OCI-LY1 (cell line): ENCODE measurements at regions not wholly inside any gene's neighbourhood (a gene's known extent, or its start where the extent isn't known, plus 50 kb on each side); places are given as distances from the start of the nearest gene placed in this dataset.

ENCODE experiments used
- H2AFZ ChIP-seq: fragments of 200-600 bp; sonication (generic), shearing (Covaris generic); 2 replicates; pipeline ENCODE4 v1.6.0; 2014; ENCODE audit warnings: antibody characterized with exemption, mild to moderate bottlenecking, low read length
- H3F3A ChIP-seq: fragments of 200-600 bp; sonication (generic), shearing (Covaris generic); 2 replicates; pipeline ENCODE4 v1.6.0; 2014; ENCODE audit warnings: mild to moderate bottlenecking, antibody characterized with exemption, low read length, moderate library complexity; ENCODE audit not compliant: insufficient read depth
- H3K27ac ChIP-seq: fragments of 200-600 bp; sonication (generic); 2 replicates; pipeline ENCODE4 v1.5.1; 2014; ENCODE audit warnings: low read length, mixed run types, mild to moderate bottlenecking, low read depth; ENCODE audit not compliant: poor library complexity, severe bottlenecking
- H3K27me3 ChIP-seq: fragments of 200-600 bp; sonication (generic); 2 replicates; pipeline ENCODE4 v1.6.0; 2014; ENCODE audit warnings: antibody characterized with exemption, mild to moderate bottlenecking, low read length, moderate library complexity; ENCODE audit not compliant: insufficient read depth
- H3K36me3 ChIP-seq: fragments of 200-600 bp; sonication (generic); 2 replicates; pipeline ENCODE4 v1.6.1; 2014; ENCODE audit warnings: mild to moderate bottlenecking, antibody characterized with exemption, low read length, moderate library complexity, mixed read lengths; ENCODE audit not compliant: insufficient read depth
- H3K4me1 ChIP-seq: fragments of 200-600 bp; sonication (generic); 2 replicates; pipeline ENCODE4 v1.5.1; 2014; ENCODE audit warnings: mild to moderate bottlenecking, low read length, moderate library complexity; ENCODE audit not compliant: insufficient read depth, severe bottlenecking
- H3K4me2 ChIP-seq: fragments of 200-600 bp; sonication (generic), shearing (Covaris generic); 2 replicates; pipeline ENCODE4 v1.6.1; 2014; ENCODE audit warnings: low read length
- H3K4me3 ChIP-seq: fragments of 200-600 bp; sonication (generic); 2 replicates; pipeline ENCODE4 v1.5.1; 2014; ENCODE audit warnings: low read length, low read depth, mild to moderate bottlenecking, mixed read lengths; ENCODE audit not compliant: poor library complexity, severe bottlenecking
- H3K79me2 ChIP-seq: fragments of 200-600 bp; shearing (Covaris generic); 2 replicates; pipeline ENCODE4 v1.6.1; 2016; ENCODE audit warnings: mixed run types, low read length, mixed read lengths; ENCODE audit not compliant: insufficient read depth
- H3K9ac ChIP-seq: fragments of 200-600 bp; sonication (generic), shearing (Covaris generic); 2 replicates; pipeline ENCODE4 v1.6.1; 2014; ENCODE audit warnings: mild to moderate bottlenecking, low read length, mixed read lengths
- H3K9me2 ChIP-seq: fragments of 200-600 bp; sonication (generic), shearing (Covaris generic); 2 replicates; pipeline ENCODE4 v1.6.1; 2014; ENCODE audit warnings: low read depth, mild to moderate bottlenecking, low read length, mixed read lengths
- H3K9me3 ChIP-seq: fragments of 200-600 bp; shearing (Covaris generic); 2 replicates; pipeline ENCODE4 v1.6.1; 2014; ENCODE audit warnings: low read length, mixed read lengths
- H4K20me1 ChIP-seq: fragments of 200-600 bp; sonication (generic), shearing (Covaris generic); 2 replicates; pipeline ENCODE4 v1.6.0; 2016; ENCODE audit warnings: mild to moderate bottlenecking, low read length; ENCODE audit not compliant: insufficient read depth
- CTCF ChIP-seq: fragments of 200-600 bp; sonication (generic), shearing (Covaris generic); IDR thresholded peaks from 2 replicates; pipeline ENCODE4 v1.5.1; 2017; ENCODE audit warnings: mild to moderate bottlenecking, antibody characterized with exemption, low read length, moderate library complexity, mixed read lengths
- EZH2 ChIP-seq: fragments of 200-600 bp; sonication (generic), shearing (Covaris generic); IDR thresholded peaks from 2 replicates; pipeline ENCODE4 v1.8.0; 2017; ENCODE audit warnings: borderline replicate concordance, mixed run types, mild to moderate bottlenecking, antibody characterized with exemption, low read length, moderate library complexity, mixed read lengths

GRCh38 chr2:12151716-12152115 is 405.3 kb downstream of the LPIN1 start:
- Histone ChIP-seq H3F3A (no peaks in the 10 kb centered on the region), H4K20me1 (no peaks in the 10 kb centered on the region), H3K9ac (no peak overlapping the region), H3K27me3 (no peaks in the 10 kb centered on the region), H3K79me2 (no peaks in the 10 kb centered on the region), H3K9me3 (no peaks in the 10 kb centered on the region), H3K27ac (no peak overlapping the region), H3K4me2 (no peak overlapping the region), H3K9me2 (no peaks in the 10 kb centered on the region), H3K4me1 (peaks cover 34% of the 10 kb centered on the region), H3K4me3 (no peak overlapping the region), H3K36me3 (no peaks in the 10 kb centered on the region), H2AFZ (no peak overlapping the region)
- TF ChIP-seq EZH2 (no peak), CTCF (no peak)

GRCh38 chr2:12152888-12153287 is 406.5 kb downstream of the LPIN1 start:
- Histone ChIP-seq H3K4me2 (no peak overlapping the region), H3K79me2 (no peaks in the 10 kb centered on the region), H3F3A (no peaks in the 10 kb centered on the region), H3K27ac (no peak overlapping the region), H3K4me3 (no peak overlapping the region), H3K4me1 (peaks cover 38% of the 10 kb centered on the region), H3K36me3 (no peaks in the 10 kb centered on the region), H4K20me1 (no peaks in the 10 kb centered on the region), H3K9me3 (no peaks in the 10 kb centered on the region), H3K27me3 (no peaks in the 10 kb centered on the region), H3K9me2 (no peaks in the 10 kb centered on the region), H3K9ac (no peak overlapping the region), H2AFZ (no peak overlapping the region)
- no peak for TF ChIP-seq CTCF
- no peak for TF ChIP-seq EZH2

- Histone ChIP-seq H3K36me3 (no peaks in the 10 kb centered on the region), H3F3A (no peaks in the 10 kb centered on the region), H3K9me2 (no peaks in the 10 kb centered on the region), H3K4me1 (peaks cover 29% of the 10 kb centered on the region), H3K27ac (peak overlapping the region; percentile 80), H3K4me3 (peak overlapping the region; percentile 12), H3K9me3 (no peaks in the 10 kb centered on the region), H4K20me1 (no peaks in the 10 kb centered on the region), H3K27me3 (no peaks in the 10 kb centered on the region), H2AFZ (no peak overlapping the region), H3K9ac (peak overlapping the region; percentile 37; the same call in 1 of the 2 replicates), H3K4me2 (peak overlapping the region; percentile 40; the same call in 1 of the 2 replicates), H3K79me2 (no peaks in the 10 kb centered on the region)
- no peak for TF ChIP-seq EZH2
- no peak for TF ChIP-seq CTCF
Observed at GRCh38 chr2:12155303-12156051, 409.0 kb downstream of the LPIN1 start.
